HCT116 (cell line): ENCODE measurements at regions not wholly inside any gene's neighbourhood (a gene's known extent, or its start where the extent isn't known, plus 50 kb on each side); places are given as distances from the start of the nearest gene placed in this dataset.

Source experiments
- ATAC-seq: fragments of 200-7000 bp; cut with Tn5 transposase; 2 replicates; pipeline ENCODE4 v1.9.1; 2020; ENCODE audit warnings: mild to moderate bottlenecking, moderate library complexity
- BruUV-seq: library from RNA; stranded (reverse); fragments of 400-500 nt; replicated peaks from 2 replicates; lab custom pipeline; 2021; lab: Mats Ljungman, UMichigan
- CTCF ChIA-PET: fragments of 300-600 bp; sonication (Branson Sonifier 250); formaldehyde crosslinking; loops from one replicate; lab custom pipeline; 2021; ENCODE audit warnings: antibody characterized with exemption; lab: Charles Lee
- POLR2A ChIA-PET: fragments of 300-600, 350-600 bp; sonication (Branson Sonifier 250); formaldehyde crosslinking; loops from one replicate; lab custom pipeline; 2021; ENCODE audit warnings: antibody characterized with exemption; lab: Charles Lee
- RAD21 ChIA-PET, 2 experiments: fragments of 300-600 bp; sonication (Branson Sonifier 250); formaldehyde crosslinking; loops; one replicate each; lab custom pipeline; 2023; ENCODE audit warnings: low total read pairs in 2 of 2; ENCODE audit not compliant: uncharacterized antibody in 2 of 2, unreplicated experiment in 2 of 2, low non-redundant PET in 1 of 2; lab: Charles Lee
- DNase-seq: peaks from one replicate; pipeline ENCODE4 v3.0.0-alpha.2; 2010; ENCODE audit warnings: low read depth, low spot score
- H2AFZ ChIP-seq: fragments of 200-600 bp; shearing (Covaris generic), sonication (generic); 2 replicates; pipeline ENCODE4 v1.6.1; 2017; ENCODE audit warnings: low read depth, mixed run types, mixed read lengths, antibody characterized with exemption, low read length; ENCODE audit not compliant: poor library complexity, severe bottlenecking
- H3K27ac ChIP-seq: 2 replicates; pipeline ENCODE4 v1.5.1; 2012; ENCODE audit warnings: low read depth, low read length
- H3K27me3 ChIP-seq: fragments of 200-600 bp; sonication (generic); 2 replicates; pipeline ENCODE4 v1.6.1; 2016; ENCODE audit warnings: mixed run types, low read length, mixed read lengths; ENCODE audit not compliant: insufficient read depth
- H3K36me3 ChIP-seq, 2 experiments: fragments of 200-500 bp in 1 of 2; fragments of 200-600 bp in 1 of 2; sonication (Bioruptor generic) in 1 of 2; sonication (generic) in 1 of 2; 2 replicates each; pipeline versions ENCODE4 v1.5.1 to v1.6.1; 2014 to 2016; ENCODE audit warnings: low read length in 2 of 2, inconsistent platforms in 1 of 2, mixed read lengths in 1 of 2, mixed run types in 1 of 2; ENCODE audit not compliant: insufficient read depth in 2 of 2, control insufficient read depth in 1 of 2
- H3K4me1 ChIP-seq, 2 experiments: fragments of 200-600 bp in 1 of 2; sonication (generic) in 1 of 2; 2 replicates each; pipeline versions ENCODE4 v1.5.1 to v1.6.1; 2012 to 2017; ENCODE audit warnings: low read length in 2 of 2, inconsistent platforms in 1 of 2, mild to moderate bottlenecking in 1 of 2, mixed read lengths in 1 of 2, mixed run types in 1 of 2, moderate library complexity in 1 of 2; ENCODE audit not compliant: insufficient read depth in 2 of 2, control insufficient read depth in 1 of 2
- H3K4me2 ChIP-seq: fragments of 200-600 bp; sonication (generic); 2 replicates; pipeline ENCODE4 v1.6.1; 2017; ENCODE audit warnings: mixed run types, low read length, mixed read lengths
- H3K4me3 ChIP-seq, 2 experiments: fragments of 200-600 bp in 1 of 2; sonication (generic) in 1 of 2; replicated peaks in 1 of 2; 2 replicates each; pipeline ENCODE4 v1.5.1; 2011 to 2016; ENCODE audit warnings: low read length in 2 of 2, control low read depth in 1 of 2, low read depth in 1 of 2, mild to moderate bottlenecking in 1 of 2, mixed read lengths in 1 of 2, mixed run types in 1 of 2
- H3K79me2 ChIP-seq: fragments of 200-600 bp; sonication (generic); 2 replicates; pipeline ENCODE4 v1.6.1; 2017; ENCODE audit warnings: mild to moderate bottlenecking, mixed run types, low read length, moderate library complexity, mixed read lengths; ENCODE audit not compliant: insufficient read depth
- H3K9ac ChIP-seq: fragments of 200-600 bp; sonication (generic); 2 replicates; pipeline ENCODE4 v1.6.1; 2016; ENCODE audit warnings: low read length, mixed read lengths
- H3K9me2 ChIP-seq: fragments of 200-600 bp; sonication (generic), shearing (Covaris generic); 2 replicates; pipeline ENCODE4 v1.6.1; 2017; ENCODE audit warnings: mixed run types, mild to moderate bottlenecking, moderate library complexity; ENCODE audit not compliant: insufficient read depth
- H3K9me3 ChIP-seq, 2 experiments: fragments of 200-500 bp in 1 of 2; fragments of 200-600 bp in 1 of 2; sonication (Bioruptor generic) in 1 of 2; sonication (generic) in 1 of 2; 2 replicates each; pipeline ENCODE4 v1.6.1; 2014 to 2017; ENCODE audit warnings: low read length in 2 of 2, mixed read lengths in 2 of 2, inconsistent platforms in 1 of 2, low read depth in 1 of 2, mild to moderate bottlenecking in 1 of 2, mixed run types in 1 of 2, moderate library complexity in 1 of 2; ENCODE audit not compliant: control insufficient read depth in 1 of 2, insufficient read depth in 1 of 2
- H4K20me1 ChIP-seq: fragments of 200-600 bp; sonication (generic), shearing (Covaris generic); 2 replicates; pipeline ENCODE4 v1.6.1; 2017; ENCODE audit warnings: mixed run types, mild to moderate bottlenecking, moderate library complexity; ENCODE audit not compliant: insufficient read depth
- CBX3 ChIP-seq: IDR thresholded peaks from 2 replicates; pipeline ENCODE4 v1.6.1; 2012; ENCODE audit warnings: low read depth
- EGR1 ChIP-seq: IDR thresholded peaks from 2 replicates; pipeline ENCODE4 v1.6.1; 2012; ENCODE audit warnings: low read depth
- POLR2A ChIP-seq: IDR thresholded peaks from 2 replicates; pipeline ENCODE4 v1.7.0; 2011; ENCODE audit warnings: borderline replicate concordance; ENCODE audit not compliant: insufficient read depth, insufficient read length; ENCODE audit errors: extremely low read depth
- POLR2AphosphoS5 ChIP-seq: IDR thresholded peaks from 2 replicates; pipeline ENCODE4 v1.6.1; 2011; ENCODE audit warnings: mild to moderate bottlenecking, low read depth, low read length, moderate library complexity
- REST ChIP-seq: IDR thresholded peaks from 2 replicates; pipeline ENCODE4 v1.6.1; 2012; ENCODE audit warnings: low read depth
- intact Hi-C: fragments of 100-400 bp; cut with micrococcal nuclease; formaldehyde crosslinking; loops from 2 replicates; pipeline ENCODE4 v1.10.0; 2022

- Histone ChIP-seq H4K20me1 (no peaks in the 10 kb centered on the region), H3K27me3 (no peaks in the 10 kb centered on the region), H3K79me2 (no peaks in the 10 kb centered on the region), H3K9me2 (no peaks in the 10 kb centered on the region), H3K4me3 (no peak overlapping the region), H3K4me1 (no peaks in the 10 kb centered on the region), H3K4me2 (no peak overlapping the region), H3K36me3 (no peaks in the 10 kb centered on the region), H3K27ac (no peak overlapping the region), H3K9me3 (no peaks in the 10 kb centered on the region), H2AFZ (no peak overlapping the region), H3K9ac (no peak overlapping the region)
- intact Hi-C loops = no loop called here
- DNase-seq (no peak), ATAC-seq (no peak)
- ChIA-PET CTCF (interaction anchor here (0.6 to 3.5 kb wide), 2 partner anchors 59 to 1004 kb away, joined by 4 to 15 read pairs; no protein-coding TSS in a partner anchor), RAD21 (no interaction called here), POLR2A (no interaction called here)
- no TSS peak for BruUV-seq
- no peak for TF ChIP-seq REST
- no peak for TF ChIP-seq EGR1
- no peak for TF ChIP-seq CBX3
- no peak for TF ChIP-seq POLR2A
- no peak for TF ChIP-seq POLR2AphosphoS5
These were observed 151.1 kb upstream of the MPDZ start for GRCh38 chr9:13430368-13431221.
